GM12874 (cell line): ENCODE measurements at regions not wholly inside any gene's neighbourhood (a gene's known extent, or its start where the extent isn't known, plus 50 kb on each side); places are given as distances from the start of the nearest gene placed in this dataset.

Experiments
- TF ChIP-seq, protein P1 (sequence below): IDR thresholded peaks from 2 replicates; pipeline ENCODE4 v1.5.1; 2011; ENCODE audit warnings: low read depth, mild to moderate bottlenecking, control low read depth, low read length, moderate library complexity; ENCODE audit not compliant: insufficient read depth

DNA sequence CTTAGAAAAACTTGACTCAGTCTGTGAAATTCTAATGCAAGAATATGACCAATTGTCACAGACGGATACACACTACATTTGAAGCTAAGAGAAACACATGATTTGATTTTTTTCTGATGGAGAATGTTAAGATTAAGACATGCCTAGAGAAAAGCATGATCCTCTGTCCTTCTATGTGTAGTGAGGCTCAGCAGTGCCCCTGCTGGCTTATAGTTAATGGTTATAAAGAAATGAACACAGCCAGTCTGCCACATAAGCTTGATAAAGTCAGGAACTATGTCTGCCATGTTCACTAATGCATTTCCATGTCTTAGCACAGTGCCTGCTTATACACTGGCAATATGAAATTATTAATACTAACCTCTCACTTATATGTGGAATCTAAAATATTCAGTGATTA lies 168.1 kb upstream of the DAAM1 start:
- TF ChIP-seq, protein P1, sequence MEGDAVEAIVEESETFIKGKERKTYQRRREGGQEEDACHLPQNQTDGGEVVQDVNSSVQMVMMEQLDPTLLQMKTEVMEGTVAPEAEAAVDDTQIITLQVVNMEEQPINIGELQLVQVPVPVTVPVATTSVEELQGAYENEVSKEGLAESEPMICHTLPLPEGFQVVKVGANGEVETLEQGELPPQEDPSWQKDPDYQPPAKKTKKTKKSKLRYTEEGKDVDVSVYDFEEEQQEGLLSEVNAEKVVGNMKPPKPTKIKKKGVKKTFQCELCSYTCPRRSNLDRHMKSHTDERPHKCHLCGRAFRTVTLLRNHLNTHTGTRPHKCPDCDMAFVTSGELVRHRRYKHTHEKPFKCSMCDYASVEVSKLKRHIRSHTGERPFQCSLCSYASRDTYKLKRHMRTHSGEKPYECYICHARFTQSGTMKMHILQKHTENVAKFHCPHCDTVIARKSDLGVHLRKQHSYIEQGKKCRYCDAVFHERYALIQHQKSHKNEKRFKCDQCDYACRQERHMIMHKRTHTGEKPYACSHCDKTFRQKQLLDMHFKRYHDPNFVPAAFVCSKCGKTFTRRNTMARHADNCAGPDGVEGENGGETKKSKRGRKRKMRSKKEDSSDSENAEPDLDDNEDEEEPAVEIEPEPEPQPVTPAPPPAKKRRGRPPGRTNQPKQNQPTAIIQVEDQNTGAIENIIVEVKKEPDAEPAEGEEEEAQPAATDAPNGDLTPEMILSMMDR = peak; percentile 37; the same call in 1 of the 2 replicates

DNA sequence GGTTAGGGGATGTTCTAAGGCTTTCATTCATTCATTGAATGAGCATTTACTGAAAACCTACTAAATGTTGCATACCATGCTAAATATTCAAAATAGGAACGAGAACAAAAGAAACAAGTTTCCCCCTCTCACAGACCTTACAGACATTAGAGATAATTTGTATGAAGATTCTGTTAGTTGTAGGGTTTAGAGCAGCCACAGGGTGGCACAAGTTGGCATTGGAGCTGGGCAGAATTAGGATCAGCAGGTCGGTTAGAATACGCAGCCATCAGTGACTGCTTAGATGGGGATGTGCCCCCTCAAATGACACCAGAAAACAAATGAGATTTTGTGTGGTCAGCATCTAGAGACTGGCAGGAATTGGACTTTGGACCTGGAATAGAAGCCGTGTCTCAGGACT lies 166.3 kb upstream of the DAAM1 start:
- TF ChIP-seq, protein P1 = no peak

DNA sequence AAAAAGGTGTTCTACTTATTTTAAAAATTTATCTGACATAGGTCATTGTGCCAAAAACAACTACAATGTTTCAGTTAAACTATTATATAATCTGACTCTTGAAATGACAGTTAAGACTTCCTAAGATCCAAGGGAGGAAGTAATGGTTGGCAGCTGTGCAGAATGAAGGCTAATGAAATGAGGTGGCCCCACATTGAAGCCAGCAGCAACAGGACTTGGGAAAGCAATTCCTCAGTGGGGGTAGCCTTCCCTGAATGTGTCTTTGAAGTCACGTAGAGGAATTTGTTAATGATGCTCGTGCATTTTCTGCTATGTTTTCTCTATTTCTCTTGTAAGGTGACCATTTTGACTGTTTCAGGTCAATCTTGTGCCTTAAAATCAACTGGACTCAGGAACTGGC lies 162.4 kb upstream of the DAAM1 start:
- TF ChIP-seq, protein P1 = no peak

DNA sequence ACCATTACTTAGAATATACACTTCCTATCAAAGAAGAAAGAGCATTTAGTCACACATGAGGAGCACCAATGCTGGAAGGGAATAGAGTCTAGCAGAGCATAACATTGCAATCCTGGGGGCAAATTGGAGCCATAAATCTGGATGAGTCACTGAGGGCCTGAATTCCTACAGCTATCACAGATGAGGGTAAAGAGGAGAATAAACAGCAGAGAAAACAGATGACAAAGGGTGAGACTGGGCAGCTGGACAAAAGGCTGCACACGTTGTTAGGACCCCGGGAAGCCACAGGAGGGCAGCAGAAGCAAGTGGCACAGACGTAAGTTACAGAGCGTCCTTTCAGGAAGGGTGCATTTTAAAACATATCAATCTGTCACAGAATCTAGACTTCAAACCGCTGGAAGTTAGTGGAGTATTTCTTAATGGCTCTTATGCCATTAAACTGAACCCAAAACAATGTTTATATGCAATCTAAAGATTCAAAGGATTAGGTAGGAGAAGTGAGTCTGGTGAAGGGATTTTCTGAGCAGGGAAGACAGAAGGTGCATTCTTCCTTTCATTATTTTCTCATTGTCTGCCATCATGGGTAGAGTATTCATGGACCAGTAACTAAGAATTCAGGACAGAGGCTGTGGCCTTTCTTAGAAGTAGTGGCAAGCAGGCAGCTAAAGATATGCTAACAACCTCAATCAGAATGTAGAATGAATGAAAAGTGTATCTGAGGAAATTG lies 159.8 kb upstream of the DAAM1 start:
- TF ChIP-seq, protein P1 = peak; percentile 88

DNA sequence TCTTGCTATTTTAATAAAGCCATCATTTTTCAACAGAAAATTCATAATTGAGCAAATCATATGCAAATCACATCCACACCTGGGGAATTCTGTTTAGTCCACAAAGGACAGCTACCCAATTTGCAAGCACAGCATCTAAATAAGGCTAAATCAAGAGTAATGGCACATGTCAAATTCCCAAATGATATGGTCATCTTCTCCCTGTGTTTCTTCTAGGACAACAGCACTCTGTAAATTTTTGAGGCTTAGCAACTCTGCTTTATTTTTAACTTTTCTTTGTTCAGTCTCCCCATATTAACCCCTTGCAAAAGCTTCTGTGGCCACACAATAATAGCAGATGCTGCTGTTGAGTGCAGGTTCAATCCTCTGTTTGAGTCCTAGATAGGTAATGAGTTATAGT lies 155.6 kb upstream of the DAAM1 start:
- TF ChIP-seq, protein P1 = no peak

DNA sequence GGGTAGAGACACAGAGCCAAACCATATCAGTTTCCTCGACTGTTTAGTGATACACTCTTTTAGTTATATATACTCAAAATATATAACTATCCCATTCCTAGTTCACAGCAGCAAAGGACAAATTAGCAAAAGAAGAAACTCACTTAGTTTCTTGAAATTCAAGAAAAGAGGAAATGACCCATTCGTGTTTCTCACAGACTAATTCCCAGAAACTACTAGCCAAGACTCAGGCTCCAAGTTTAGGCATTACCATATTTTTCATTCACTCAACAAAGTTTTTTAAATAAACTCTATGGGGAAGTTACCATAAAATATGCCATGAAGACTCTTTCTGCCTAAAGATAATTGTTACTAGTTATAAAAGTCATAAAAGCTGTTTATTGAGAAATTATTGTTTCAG lies 152.3 kb upstream of the DAAM1 start:
- TF ChIP-seq, protein P1 = no peak

DNA sequence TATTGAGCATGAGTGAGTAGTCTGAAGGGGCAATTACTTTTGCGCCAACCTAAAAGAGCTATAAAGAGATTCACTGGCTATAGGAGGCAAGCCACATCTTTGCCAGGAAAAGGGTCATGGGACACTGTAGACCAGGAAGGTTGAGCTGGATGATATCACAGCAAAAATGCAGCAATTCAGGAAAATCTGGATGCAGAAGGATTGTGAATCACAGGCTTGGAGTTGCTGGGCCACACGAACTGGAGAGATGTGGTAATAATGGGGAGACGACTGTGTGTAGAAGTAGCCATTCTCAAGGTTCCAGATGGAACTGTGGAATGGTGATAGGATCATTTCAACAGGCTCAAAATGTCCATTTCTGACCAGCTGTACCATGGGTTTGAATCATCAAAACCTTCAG lies 151.4 kb upstream of the DAAM1 start:
- TF ChIP-seq, protein P1 = no peak

DNA sequence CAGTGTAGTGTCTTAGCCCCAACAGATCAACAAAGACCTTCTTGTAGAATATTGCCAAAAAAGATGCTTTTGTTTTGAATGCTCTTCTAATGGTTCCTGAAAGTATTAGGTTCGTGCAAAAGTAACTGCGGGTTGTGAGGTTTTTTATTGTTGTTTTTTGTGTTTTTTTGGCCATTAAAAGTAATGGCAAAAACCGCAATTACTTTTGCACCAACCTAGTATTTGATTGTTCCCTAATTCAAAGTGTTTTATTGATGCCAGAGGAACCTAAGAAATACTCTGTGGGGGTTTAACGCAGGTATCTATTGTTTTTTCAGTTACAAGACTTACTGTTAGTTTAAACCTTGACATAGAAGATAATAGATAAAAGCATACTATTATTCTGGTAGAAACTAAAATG lies 150.8 kb upstream of the DAAM1 start:
- TF ChIP-seq, protein P1 = no peak
